NCI-H446 treated with DMSO at 0.1 percent for 48 hours (cell line): ENCODE measurements at regions not wholly inside any gene's neighbourhood (a gene's known extent, or its start where the extent isn't known, plus 50 kb on each side); places are given as distances from the start of the nearest gene placed in this dataset.
"Not testable (repeated sequence)": the region's sequence is repeated elsewhere in the genome, so short reads cannot be mapped to it uniquely, and the experiment has no call there.

Experiments
- DNase-seq: peaks from one replicate; lab custom pipeline; 2025; lab: John Stamatoyannopoulos, UW

DNA sequence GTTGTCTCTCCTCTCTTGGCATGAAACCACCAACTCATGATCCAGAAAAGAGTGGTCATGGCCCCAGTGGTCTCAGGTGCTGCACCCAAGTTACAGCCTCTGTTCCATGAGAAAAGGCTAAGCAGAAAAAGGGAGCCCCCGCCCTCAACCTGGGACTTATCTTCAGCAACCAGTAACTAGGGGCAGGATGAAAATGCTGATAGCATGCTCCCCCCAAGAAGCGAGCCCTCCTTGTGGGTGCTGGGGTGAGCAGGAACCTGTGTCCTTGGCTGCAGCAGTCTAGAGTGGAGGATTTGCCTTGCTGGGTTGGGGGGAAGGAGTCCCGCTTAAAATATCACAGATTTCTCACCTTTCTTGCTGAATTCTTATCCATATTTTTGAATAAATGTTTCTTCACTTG, 490.0 kb downstream of the SUCLG1 start:
- no peak for DNase-seq

DNA sequence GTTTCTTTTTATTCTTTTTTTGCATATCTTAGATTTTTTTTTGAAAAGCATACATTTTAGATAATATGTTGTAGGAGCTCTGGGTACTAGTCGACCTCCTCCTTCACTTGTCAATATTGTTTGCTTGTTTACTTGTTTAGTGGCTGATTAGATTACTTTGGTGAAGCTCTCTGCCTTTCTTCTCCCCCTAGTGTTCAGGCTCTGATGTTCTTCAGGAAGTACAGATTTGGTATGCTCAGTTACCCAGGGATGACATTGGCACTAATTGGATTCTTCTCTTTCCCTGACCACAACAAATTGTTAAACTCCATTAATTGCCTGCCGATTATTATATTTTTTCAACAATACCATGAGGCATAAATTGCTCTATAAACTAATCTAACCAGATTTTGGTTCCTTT, 491.2 kb downstream of the SUCLG1 start:
- no peak for DNase-seq

DNA sequence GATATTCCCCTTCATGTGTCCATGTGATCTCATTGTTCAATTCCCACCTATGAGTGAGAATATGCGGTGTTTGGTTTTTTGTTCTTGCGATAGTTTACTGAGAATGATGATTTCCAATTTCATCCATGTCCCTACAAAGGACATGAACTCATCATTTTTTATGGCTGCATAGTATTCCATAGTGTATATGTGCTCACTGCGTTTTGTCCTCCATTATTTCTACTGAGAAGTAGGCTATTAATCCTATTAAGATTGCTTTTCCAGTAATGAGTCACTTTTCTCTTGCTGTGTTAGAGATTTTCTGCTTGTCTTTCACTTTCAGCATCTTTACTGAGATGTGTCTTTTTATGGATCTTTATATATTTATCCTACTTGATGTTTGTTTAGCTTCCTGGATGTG, 492.1 kb downstream of the SUCLG1 start:
- DNase-seq = not testable (repeated sequence)

- no peak for DNase-seq
Measured at GRCh38 chr2:83961512-83961911, 497.6 kb downstream of the SUCLG1 start.

GRCh38 chr2:83960371-83960770, 498.7 kb downstream of the SUCLG1 start:
- no peak for DNase-seq

- DNase-seq = no peak
Measured at GRCh38 chr2:83959266-83959665, 499.8 kb downstream of the SUCLG1 start.

GRCh38 chr2:83956991-83957390, 502.1 kb downstream of the SUCLG1 start:
- no peak for DNase-seq

DNA sequence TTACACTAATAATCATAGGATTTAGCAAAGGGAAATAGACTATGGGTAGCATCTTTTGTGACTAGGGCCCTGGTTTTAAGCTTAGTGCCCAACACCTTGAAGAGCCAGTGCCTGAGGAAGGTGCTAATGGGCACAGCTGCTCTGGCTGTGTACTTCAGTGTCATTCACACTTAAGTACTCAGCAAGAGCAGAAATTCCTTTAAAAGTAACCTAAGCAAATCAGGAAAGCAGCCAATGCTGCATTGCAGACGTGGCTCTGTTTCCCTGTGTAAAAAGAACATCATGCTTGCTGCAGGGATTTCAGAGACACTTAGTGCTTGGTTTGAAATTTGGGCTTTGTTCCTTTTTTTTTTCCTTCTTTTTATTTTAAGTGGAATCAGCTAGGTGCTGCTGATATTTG, 505.4 kb downstream of the SUCLG1 start:
- no peak for DNase-seq

DNA sequence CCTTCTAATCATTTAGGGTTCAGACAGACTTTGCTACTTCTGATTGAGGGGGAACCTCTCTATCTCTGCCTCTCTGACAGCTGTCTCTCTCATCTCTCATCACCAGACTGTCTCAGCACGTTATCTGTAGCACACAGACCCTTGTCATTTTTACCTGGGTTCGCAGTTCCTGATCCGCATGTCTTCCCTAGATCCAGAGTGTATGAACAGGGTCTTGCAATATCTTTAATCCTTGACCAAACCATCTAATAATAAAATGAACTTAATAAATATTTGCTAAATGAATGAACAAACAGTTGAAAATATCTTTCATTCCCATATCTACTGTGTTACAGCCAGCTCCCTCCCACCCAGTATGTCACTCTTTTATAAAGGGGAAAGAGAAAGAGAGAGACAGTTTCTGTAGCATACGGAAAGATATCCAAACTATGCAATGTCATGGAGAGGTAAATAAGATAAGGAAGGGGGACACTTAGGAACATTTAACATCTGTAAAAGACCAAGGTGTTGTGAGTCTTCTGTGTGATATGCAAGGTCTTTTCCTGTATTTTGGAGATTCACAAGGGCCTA, 507.6 kb downstream of the SUCLG1 start:
- DNase-seq = no peak

- no peak for DNase-seq
Measured at GRCh38 chr2:83949361-83949760, 509.7 kb downstream of the SUCLG1 start.

GRCh38 chr2:83944191-83944590, 514.9 kb downstream of the SUCLG1 start:
- no peak for DNase-seq

DNA sequence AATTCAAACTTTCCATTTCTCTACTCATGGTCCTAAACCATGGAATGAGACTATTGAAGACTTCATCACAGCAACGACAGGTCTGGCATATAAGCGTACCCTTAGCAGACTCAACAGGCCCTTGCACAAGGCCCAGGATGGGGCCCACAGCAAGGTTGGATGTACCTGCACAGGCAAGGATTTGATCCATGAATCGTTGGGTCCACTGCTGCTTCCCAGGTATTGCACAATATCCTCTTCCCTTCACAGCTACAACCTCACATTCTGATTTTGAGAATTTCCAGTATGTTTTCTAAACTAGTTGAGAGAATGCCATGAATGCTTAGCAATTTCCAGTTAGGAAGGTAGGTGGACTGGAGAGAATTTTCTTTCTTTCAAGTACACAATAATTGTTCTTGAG, 515.8 kb downstream of the SUCLG1 start:
- no peak for DNase-seq

DNA sequence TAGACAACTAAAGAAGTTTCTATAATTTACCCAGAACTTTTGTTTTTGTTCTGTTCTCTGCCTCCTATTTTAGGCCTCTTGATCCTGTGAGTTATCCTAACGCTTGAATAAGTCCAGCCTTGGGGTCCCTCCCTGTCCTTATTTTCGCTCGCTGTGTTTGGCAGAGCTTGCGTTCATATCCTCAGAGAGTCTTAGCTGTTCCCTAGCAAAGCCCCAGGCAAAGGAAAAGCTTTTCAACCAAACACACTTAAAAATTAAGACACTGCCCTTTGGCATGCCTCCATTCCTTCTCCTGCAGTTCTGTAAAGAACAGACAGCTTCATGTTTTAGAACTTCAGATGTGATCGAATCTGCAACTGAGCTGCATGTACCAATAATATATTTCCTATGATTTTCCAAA, 517.2 kb downstream of the SUCLG1 start:
- DNase-seq = no peak

DNA sequence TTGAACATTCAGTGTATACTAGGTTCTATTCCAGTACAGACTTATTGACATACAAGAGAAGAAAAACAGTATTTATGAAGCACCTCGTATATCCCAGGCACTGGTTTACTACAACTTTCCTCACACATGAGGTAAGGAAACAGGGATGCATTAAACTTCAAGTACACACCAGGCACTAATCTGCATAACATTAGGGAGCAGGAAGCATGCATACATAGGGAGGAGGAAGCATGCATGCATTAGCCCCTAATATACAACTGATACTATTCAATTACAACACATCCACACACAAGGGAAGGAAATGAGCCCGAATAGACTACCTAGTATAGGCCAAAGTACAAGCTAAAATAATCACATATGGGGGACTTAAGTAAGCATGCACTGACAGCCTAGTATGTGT, 525.3 kb downstream of the SUCLG1 start:
- DNase-seq = no peak

- DNase-seq = no peak
Measured at GRCh38 chr2:83923531-83923930, 535.5 kb downstream of the SUCLG1 start.

- DNase-seq = no peak
Measured at GRCh38 chr2:83916559-83916958, 542.5 kb downstream of the SUCLG1 start.

DNA sequence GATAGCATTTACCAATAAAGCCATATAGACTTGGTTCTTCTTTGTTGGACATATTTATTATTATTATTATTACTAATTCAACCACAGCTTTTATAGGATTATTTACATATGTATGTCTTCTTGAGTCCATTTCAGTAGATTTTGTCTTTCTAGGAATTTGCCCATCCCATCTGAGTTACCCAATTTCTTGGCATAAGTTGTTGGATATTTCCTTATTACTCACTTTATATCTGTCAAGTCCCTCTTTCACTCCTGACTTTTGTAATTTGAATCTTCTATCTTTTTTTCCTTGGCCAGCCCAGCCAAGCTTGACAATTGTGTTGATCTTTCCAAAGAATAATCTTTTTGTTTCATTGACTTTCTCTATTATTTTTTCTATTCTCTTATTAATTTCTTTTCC, 543.7 kb downstream of the SUCLG1 start:
- DNase-seq = no peak

- no peak for DNase-seq
Measured at GRCh38 chr2:83908750-83909149, 550.3 kb downstream of the SUCLG1 start.

DNA sequence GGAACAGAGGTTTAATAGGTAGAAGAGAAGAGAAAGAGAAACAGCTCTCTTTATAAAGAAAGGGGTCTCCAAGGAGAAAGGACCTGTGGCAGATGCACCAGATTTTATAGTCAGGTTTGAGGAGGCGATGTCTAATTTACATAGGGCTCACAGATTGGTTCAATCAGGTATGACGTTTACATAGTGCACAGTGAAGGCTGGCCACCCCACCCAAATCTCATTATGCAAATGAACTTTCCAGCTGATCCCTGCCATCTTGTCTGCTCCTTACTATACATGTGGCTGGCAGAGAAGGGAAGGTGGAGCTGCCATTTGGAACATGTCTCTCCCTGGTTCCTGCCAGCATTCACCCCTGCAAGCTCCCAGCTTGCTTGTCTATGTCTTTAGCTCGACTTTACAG, 557.8 kb downstream of the SUCLG1 start:
- DNase-seq = no peak

DNA sequence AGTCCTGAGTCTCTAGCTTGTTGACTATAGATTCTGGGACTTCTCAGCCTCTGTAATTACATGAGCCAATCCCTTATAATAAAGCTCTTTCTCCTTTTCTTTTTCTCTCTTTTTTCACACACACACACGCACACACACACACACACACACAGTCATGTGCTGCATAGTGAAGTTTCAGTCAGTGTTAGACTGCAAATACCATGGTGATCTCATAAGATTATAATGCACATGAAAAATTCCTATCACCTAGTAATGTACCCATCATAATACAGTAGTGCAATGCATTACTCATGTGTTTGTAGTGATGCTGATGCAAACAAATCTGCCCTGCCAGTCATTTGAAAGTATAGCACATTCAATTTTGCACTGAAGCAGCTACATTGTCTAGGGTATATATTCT, 558.2 kb downstream of the SUCLG1 start:
- no peak for DNase-seq

GRCh38 chr2:83899271-83899670, 559.8 kb downstream of the SUCLG1 start:
- DNase-seq = no peak

- no peak for DNase-seq
Measured at GRCh38 chr2:83894976-83895375, 564.1 kb downstream of the SUCLG1 start.

- DNase-seq = no peak
Measured at GRCh38 chr2:83887757-83888156, 571.3 kb downstream of the SUCLG1 start.

DNA sequence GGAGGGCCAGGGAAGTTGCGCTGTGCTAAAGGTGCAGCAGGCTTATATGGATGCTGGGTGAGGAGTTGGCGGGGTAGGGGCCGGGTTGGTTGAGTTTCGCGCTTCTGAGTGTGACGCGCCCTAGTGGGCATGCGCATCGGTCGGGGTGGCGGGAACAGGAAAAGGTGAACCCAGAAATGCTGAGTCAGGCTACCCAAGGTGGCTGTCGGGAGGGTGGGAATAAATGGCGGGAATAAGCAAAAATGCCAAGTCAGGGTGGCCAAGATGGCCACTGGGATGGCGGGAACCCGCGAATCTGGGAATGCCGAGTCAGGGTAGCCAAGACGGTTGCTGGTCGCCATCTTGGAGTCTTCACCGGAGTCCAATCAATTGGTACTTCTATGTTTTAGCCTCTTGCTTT, 580.0 kb downstream of the SUCLG1 start:
- DNase-seq = no peak

DNA sequence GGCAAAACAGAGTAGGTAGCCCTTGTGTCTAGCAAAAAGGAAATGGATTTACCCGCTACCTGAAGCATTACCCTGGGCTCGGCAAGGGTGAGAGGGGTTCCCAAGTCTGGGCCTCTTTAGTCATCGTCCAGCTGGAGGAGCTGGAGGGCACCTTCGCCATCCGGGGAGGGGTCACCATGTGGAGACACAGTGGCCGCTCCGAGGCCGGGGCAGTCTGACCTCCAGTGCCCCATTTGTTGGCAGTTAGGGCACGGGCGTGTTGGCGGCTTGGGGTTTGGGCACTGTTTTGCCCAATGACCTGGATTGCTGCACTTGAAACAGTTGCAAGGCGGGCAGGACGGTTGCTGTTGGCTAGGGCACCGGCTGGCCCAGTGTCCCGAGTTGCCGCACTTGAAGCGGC, 581.8 kb downstream of the SUCLG1 start:
- DNase-seq = not testable (repeated sequence)
